IPS-18c (cell line): ENCODE measurements at regions not wholly inside any gene's neighbourhood (a gene's known extent, or its start where the extent isn't known, plus 50 kb on each side); places are given as distances from the start of the nearest gene placed in this dataset.

Experiments
- H3K4me3 ChIP-seq: 2 replicates; pipeline ENCODE4 v1.7.0; 2013; ENCODE audit warnings: low read depth, mild to moderate bottlenecking, low read length, moderate library complexity; ENCODE audit not compliant: insufficient read depth
- H3K9me3 ChIP-seq: one replicate; pipeline ENCODE4 v1.6.1; 2013; ENCODE audit warnings: mild to moderate bottlenecking, low read length, moderate library complexity; ENCODE audit not compliant: control insufficient read depth, insufficient read depth

GRCh38 chr2:241924069-241924908, 54.8 kb downstream of the RTP5 start:
- no peak overlapping the region for H3K4me3 ChIP-seq
- no peaks in the 10 kb centered on the region for H3K9me3 ChIP-seq

GRCh38 chr2:241924909-241925250, 55.4 kb downstream of the RTP5 start:
- Histone ChIP-seq H3K4me3 (no peak overlapping the region), H3K9me3 (no peaks in the 10 kb centered on the region)

- Histone ChIP-seq H3K4me3 (no peak overlapping the region), H3K9me3 (no peaks in the 10 kb centered on the region)
Measured at GRCh38 chr2:241925277-241925676, 55.7 kb downstream of the RTP5 start.

- Histone ChIP-seq H3K4me3 (no peak overlapping the region), H3K9me3 (no peaks in the 10 kb centered on the region)
Measured at GRCh38 chr2:241925821-241926441, 56.4 kb downstream of the RTP5 start.

GRCh38 chr2:241926541-241927311, 57.2 kb downstream of the RTP5 start:
- Histone ChIP-seq H3K4me3 (no peak overlapping the region), H3K9me3 (no peaks in the 10 kb centered on the region)

- Histone ChIP-seq H3K4me3 (no peak overlapping the region), H3K9me3 (no peaks in the 10 kb centered on the region)
Measured at GRCh38 chr2:241929551-241930490, 60.3 kb downstream of the RTP5 start.

GRCh38 chr2:241931084-241931975, 61.8 kb downstream of the RTP5 start:
- H3K4me3 ChIP-seq, result no peak overlapping the region
- no peaks in the 10 kb centered on the region for H3K9me3 ChIP-seq

- no peak overlapping the region for H3K4me3 ChIP-seq
- no peaks in the 10 kb centered on the region for H3K9me3 ChIP-seq
Measured at GRCh38 chr2:241931976-241932898, 62.7 kb downstream of the RTP5 start.

- Histone ChIP-seq H3K4me3 (no peak overlapping the region), H3K9me3 (no peaks in the 10 kb centered on the region)
Measured at GRCh38 chr2:241932899-241933178, 63.3 kb downstream of the RTP5 start.

- H3K4me3 ChIP-seq, result no peak overlapping the region
- H3K9me3 ChIP-seq, result no peaks in the 10 kb centered on the region
Measured at GRCh38 chr2:241933179-241933911, 63.8 kb downstream of the RTP5 start.

- peaks cover 2% of the 10 kb centered on the region for H3K9me3 ChIP-seq
Measured at GRCh38 chr2:241935314-241935713, 65.8 kb downstream of the RTP5 start.

GRCh38 chr2:241935774-241936173, 66.2 kb downstream of the RTP5 start:
- no peak overlapping the region for H3K4me3 ChIP-seq
- peaks cover 2% of the 10 kb centered on the region for H3K9me3 ChIP-seq

More at GRCh38 chr2:241935314-241935713, 65.8 kb downstream of the RTP5 start:
- no peak overlapping the region for H3K4me3 ChIP-seq

GRCh38 chr2:241936457-241937133, 67.1 kb downstream of the RTP5 start:
- H3K4me3 ChIP-seq, result no peak overlapping the region
- peaks cover 2% of the 10 kb centered on the region for H3K9me3 ChIP-seq

- Histone ChIP-seq H3K9me3 (peaks cover 2% of the 10 kb centered on the region), H3K4me3 (no peak overlapping the region)
Measured at GRCh38 chr2:241937297-241937696, 67.8 kb downstream of the RTP5 start.
